H9 (cell line): ENCODE measurements at regions not wholly inside any gene's neighbourhood (a gene's known extent, or its start where the extent isn't known, plus 50 kb on each side); places are given as distances from the start of the nearest gene placed in this dataset.

Source experiments
- DNase-seq: peaks from one replicate; pipeline ENCODE4 v3.0.0-alpha.2; 2017
- H2AFZ ChIP-seq: one replicate; pipeline ENCODE4 v1.6.1; 2013; ENCODE audit warnings: mild to moderate bottlenecking, low read length, control low read depth, moderate library complexity
- H2AK5ac ChIP-seq: 2 replicates; pipeline ENCODE4 v1.6.1; 2013; ENCODE audit warnings: low read length, control low read depth, mixed read lengths; ENCODE audit not compliant: insufficient read length
- H2BK120ac ChIP-seq: one replicate; pipeline ENCODE4 v1.6.1; 2013; ENCODE audit warnings: low read depth, mild to moderate bottlenecking, low read length, control low read depth, inconsistent platforms; ENCODE audit not compliant: poor library complexity, severe bottlenecking
- H2BK12ac ChIP-seq: 2 replicates; pipeline ENCODE4 v1.6.1; 2013; ENCODE audit warnings: low read length, control low read depth, mixed read lengths, low read depth; ENCODE audit not compliant: insufficient read length
- H2BK15ac ChIP-seq: 2 replicates; pipeline ENCODE4 v1.6.1; 2013; ENCODE audit warnings: low read depth, low read length, control low read depth
- H2BK20ac ChIP-seq: one replicate; pipeline ENCODE4 v1.6.1; 2013; ENCODE audit warnings: low read depth, mild to moderate bottlenecking, low read length, control low read depth, inconsistent platforms; ENCODE audit not compliant: poor library complexity, severe bottlenecking
- H2BK5ac ChIP-seq: 2 replicates; pipeline ENCODE4 v1.6.1; 2013; ENCODE audit warnings: low read length, control low read depth, mixed read lengths; ENCODE audit not compliant: insufficient read length
- H3K14ac ChIP-seq: 2 replicates; pipeline ENCODE4 v1.6.1; 2013; ENCODE audit warnings: low read length, control low read depth; ENCODE audit not compliant: insufficient read depth
- H3K18ac ChIP-seq: 2 replicates; pipeline ENCODE4 v1.6.1; 2013; ENCODE audit warnings: low read depth, mild to moderate bottlenecking, mixed read lengths, low read length, control low read depth; ENCODE audit not compliant: insufficient read length
- H3K23ac ChIP-seq: 2 replicates; pipeline ENCODE4 v1.6.1; 2013; ENCODE audit warnings: low read length, control low read depth, mixed read lengths, low read depth; ENCODE audit not compliant: insufficient read length
- H3K23me2 ChIP-seq: 2 replicates; pipeline ENCODE4 v1.6.1; 2013; ENCODE audit warnings: low read depth, mild to moderate bottlenecking, mixed read lengths, low read length, control low read depth; ENCODE audit not compliant: insufficient read length, poor library complexity, severe bottlenecking
- H3K27ac ChIP-seq: 2 replicates; pipeline ENCODE4 v1.5.1; 2013; ENCODE audit warnings: low read length, control low read depth, mixed read lengths, low read depth; ENCODE audit not compliant: insufficient read length
- H3K27me3 ChIP-seq: 2 replicates; pipeline ENCODE4 v1.6.1; 2013; ENCODE audit warnings: low read length, control low read depth, inconsistent platforms; ENCODE audit not compliant: insufficient read depth
- H3K4ac ChIP-seq: 2 replicates; pipeline ENCODE4 v1.6.1; 2013; ENCODE audit warnings: low read depth, mild to moderate bottlenecking, control low read depth, inconsistent platforms, low read length, moderate library complexity
- H3K4me1 ChIP-seq: 2 replicates; pipeline ENCODE4 v1.6.1; 2013; ENCODE audit warnings: low read length, control low read depth, inconsistent platforms; ENCODE audit not compliant: insufficient read depth
- H3K4me2 ChIP-seq: 2 replicates; pipeline ENCODE4 v1.6.1; 2013; ENCODE audit warnings: low read length, control low read depth, mixed read lengths; ENCODE audit not compliant: insufficient read length, insufficient read depth
- H3K56ac ChIP-seq: 2 replicates; pipeline ENCODE4 v1.6.1; 2013; ENCODE audit warnings: low read depth, mild to moderate bottlenecking, mixed read lengths, low read length, control low read depth; ENCODE audit not compliant: insufficient read length
- H3K79me1 ChIP-seq: 2 replicates; pipeline ENCODE4 v1.6.1; 2013; ENCODE audit warnings: low read depth, mild to moderate bottlenecking, moderate library complexity, low read length, control low read depth, inconsistent platforms; ENCODE audit not compliant: insufficient read depth, poor library complexity, severe bottlenecking
- H3K79me2 ChIP-seq: 2 replicates; pipeline ENCODE4 v1.6.1; 2013; ENCODE audit warnings: low read length, control low read depth, inconsistent platforms; ENCODE audit not compliant: insufficient read depth
- H3K9ac ChIP-seq: 2 replicates; pipeline ENCODE4 v1.6.1; 2013; ENCODE audit warnings: low read length, control low read depth, mixed read lengths; ENCODE audit not compliant: insufficient read length; ENCODE audit errors: extremely low read depth
- H3K9me3 ChIP-seq: one replicate; pipeline ENCODE4 v1.6.1; 2013; ENCODE audit warnings: low read depth, low read length, inconsistent platforms; ENCODE audit not compliant: control insufficient read depth
- H3T11ph ChIP-seq: one replicate; pipeline ENCODE4 v1.6.1; 2013; ENCODE audit warnings: mild to moderate bottlenecking, low read length, control low read depth, inconsistent platforms
- H4K20me1 ChIP-seq: one replicate; pipeline ENCODE4 v1.6.1; 2013; ENCODE audit not compliant: control insufficient read depth, insufficient read length, insufficient read depth
- H4K5ac ChIP-seq: 2 replicates; pipeline ENCODE4 v1.6.1; 2013; ENCODE audit warnings: low read depth, mild to moderate bottlenecking, mixed read lengths, low read length, control low read depth; ENCODE audit not compliant: insufficient read length
- H4K8ac ChIP-seq: replicated peaks from 2 replicates; pipeline ENCODE4 v1.6.1; 2013; ENCODE audit warnings: low read length, control low read depth, mixed read lengths, low read depth; ENCODE audit not compliant: insufficient read length
- H4K91ac ChIP-seq: 2 replicates; pipeline ENCODE4 v1.6.1; 2013; ENCODE audit warnings: low read depth, mild to moderate bottlenecking, moderate library complexity, mixed read lengths, low read length, control low read depth; ENCODE audit not compliant: insufficient read length
- H3K27ac Mint-ChIP-seq, 3 experiments: 2 replicates in 2 of 3; 3 replicates in 1 of 3; pipeline ENCODE4 v1.8.0; 2020 to 2021; ENCODE audit warnings: mixed read lengths in 3 of 3, mild to moderate bottlenecking in 1 of 3, moderate library complexity in 1 of 3
- H3K27me3 Mint-ChIP-seq: 2 replicates; pipeline ENCODE4 v1.8.0; 2021; ENCODE audit warnings: low read depth, mild to moderate bottlenecking, moderate library complexity, mixed read lengths
- H3K36me3 Mint-ChIP-seq, 3 experiments: 2 replicates in 2 of 3; 3 replicates in 1 of 3; pipeline ENCODE4 v1.8.0; 2020 to 2021; ENCODE audit warnings: low read depth in 3 of 3, mixed read lengths in 3 of 3; ENCODE audit not compliant: insufficient read depth in 1 of 3
- H3K4me1 Mint-ChIP-seq, 2 experiments: 2 replicates each; pipeline ENCODE4 v1.8.0; 2020; ENCODE audit warnings: mixed read lengths in 2 of 2
- H3K4me3 Mint-ChIP-seq, 2 experiments: 2 replicates in 1 of 2; 3 replicates in 1 of 2; pipeline ENCODE4 v1.8.0; 2020 to 2021; ENCODE audit warnings: mild to moderate bottlenecking in 2 of 2, mixed read lengths in 2 of 2, moderate library complexity in 1 of 2
- H3K9me3 Mint-ChIP-seq, 2 experiments: 2 replicates in 1 of 2; 3 replicates in 1 of 2; pipeline ENCODE4 v1.8.0; 2020; ENCODE audit warnings: mild to moderate bottlenecking in 2 of 2, mixed read lengths in 2 of 2, moderate library complexity in 1 of 2
- CTCF ChIP-seq: fragments of 200-600 bp; sonication (generic); conservative IDR thresholded peaks from 3 replicates; pipeline ENCODE4 v1.8.0; 2021; ENCODE audit warnings: antibody characterized with exemption, mild to moderate bottlenecking
- WGBS: extraction: QIAGEN DNeasy Blood & Tissue Kit; methylation state at CpG from one replicate; pipeline ENCODE4 v1.1.7; 2013; ENCODE audit warnings: missing lambda C conversion rate, low lambda C conversion rate, mixed read lengths; ENCODE audit not compliant: insufficient read length; ENCODE audit errors: extremely low coverage; 5-methylcytosine and 5-hydroxymethylcytosine counted together

GRCh38 chr12:4024701-4025100 lies 151.5 kb upstream of the PARP11 start:
- Mint-ChIP-seq H3K36me3 (no peaks in the 10 kb centered on the region; a peak in 1 of 7 replicates), H3K4me1 (peaks cover 76 to 77% of the 10 kb centered on the region in 2 experiments)
- WGBS: no CpG with 5 or more reads among the region's 7 CpGs

More at GRCh38 chr12:4024701-4025100, 151.5 kb upstream of the PARP11 start:
- Mint-ChIP-seq H3K9me3 (peaks cover 0 to 3% of the 10 kb centered on the region in 2 experiments; a peak in 2 of 5 replicates), H3K4me3 (peak overlapping the region; percentile 56 to 69), H3K27me3 (peaks cover 7% of the 10 kb centered on the region; the same call in 1 of the 2 replicates), H3K27ac (peak overlapping the region; percentile 98 to 99 (median 99))
- Histone ChIP-seq H2BK120ac (no peak overlapping the region), H3K56ac (no peak overlapping the region), H3K79me2 (no peaks in the 10 kb centered on the region), H4K91ac (no peak overlapping the region), H4K8ac (no peak overlapping the region), H3K9ac (no peak overlapping the region), H2BK20ac (no peak overlapping the region), H2AFZ (no peak overlapping the region), H3K4ac (no peak overlapping the region), H3T11ph (no peak overlapping the region), H3K79me1 (no peaks in the 10 kb centered on the region), H3K9me3 (no peaks in the 10 kb centered on the region), H2BK15ac (no peak overlapping the region), H3K18ac (peak overlapping the region; percentile 3), H2BK5ac (no peak overlapping the region), H2AK5ac (peak overlapping the region; percentile 24), H2BK12ac (no peak overlapping the region), H3K4me2 (peak overlapping the region; percentile 65), H4K5ac (no peak overlapping the region), H3K14ac (peak overlapping the region; percentile 6; the same call in 1 of the 2 replicates), H3K27ac (peak overlapping the region; percentile 90), H3K27me3 (no peaks in the 10 kb centered on the region), H3K23me2 (peaks cover 12% of the 10 kb centered on the region), H4K20me1 (no peaks in the 10 kb centered on the region), H3K23ac (no peak overlapping the region), H3K4me1 (peaks cover 15% of the 10 kb centered on the region)
- no peak for TF ChIP-seq CTCF
- DNase-seq: no peak
